ENCODE measurements at regions not wholly inside any gene's neighbourhood (a gene's known extent, or its start where the extent isn't known, plus 50 kb on each side); places are given as distances from the start of the nearest gene placed in this dataset.

DNA sequence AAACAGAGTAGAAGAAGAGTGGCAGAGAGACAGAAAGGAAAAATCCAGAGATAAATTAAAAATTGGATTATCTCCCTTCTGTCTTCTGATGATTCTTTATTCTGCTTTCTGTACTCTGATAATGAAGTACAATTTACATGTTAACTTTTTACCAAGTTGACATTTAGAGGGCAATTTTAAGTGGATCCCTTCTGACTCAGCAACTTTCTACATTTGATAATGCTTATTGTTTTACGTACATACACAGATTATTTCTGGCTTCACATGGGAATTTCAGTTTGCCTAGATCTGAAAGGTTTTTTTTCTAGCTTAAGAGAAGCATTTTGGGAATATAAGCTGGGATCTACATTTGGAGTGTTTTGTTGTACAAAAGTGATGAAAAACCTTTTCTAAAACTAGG is 491.3 kb downstream of the OTOL1 start:
- DNase-seq (ENCODE audit: insufficient read length, low spot score) (no peak), FAIRE-seq (no peak)

GRCh38 chr3:161989012-161989411 is 492.4 kb downstream of the OTOL1 start:
- FAIRE-seq (no peak), DNase-seq (ENCODE audit: insufficient read length, low spot score) (no peak)

DNA sequence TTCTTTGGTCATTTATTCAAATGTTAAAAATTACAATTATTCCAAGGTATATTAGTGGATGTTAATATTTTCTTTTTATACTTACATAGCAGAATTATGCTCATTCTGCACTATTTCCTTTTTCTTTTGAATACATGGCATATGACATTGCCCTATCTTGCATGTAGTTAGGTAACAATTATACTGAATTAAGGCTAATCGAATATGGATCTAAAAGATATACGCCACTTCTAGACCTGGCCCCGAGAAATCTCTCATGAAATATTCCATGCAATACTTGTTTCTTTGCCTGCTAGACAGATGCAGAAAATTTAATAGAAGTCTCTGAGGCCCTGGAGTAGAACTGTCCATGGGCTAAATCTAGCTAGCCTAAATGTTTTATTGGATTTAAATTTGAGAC is 493.4 kb downstream of the OTOL1 start:
- FAIRE-seq, result no peak
- no peak for DNase-seq (ENCODE audit: insufficient read length, low spot score)

DNA sequence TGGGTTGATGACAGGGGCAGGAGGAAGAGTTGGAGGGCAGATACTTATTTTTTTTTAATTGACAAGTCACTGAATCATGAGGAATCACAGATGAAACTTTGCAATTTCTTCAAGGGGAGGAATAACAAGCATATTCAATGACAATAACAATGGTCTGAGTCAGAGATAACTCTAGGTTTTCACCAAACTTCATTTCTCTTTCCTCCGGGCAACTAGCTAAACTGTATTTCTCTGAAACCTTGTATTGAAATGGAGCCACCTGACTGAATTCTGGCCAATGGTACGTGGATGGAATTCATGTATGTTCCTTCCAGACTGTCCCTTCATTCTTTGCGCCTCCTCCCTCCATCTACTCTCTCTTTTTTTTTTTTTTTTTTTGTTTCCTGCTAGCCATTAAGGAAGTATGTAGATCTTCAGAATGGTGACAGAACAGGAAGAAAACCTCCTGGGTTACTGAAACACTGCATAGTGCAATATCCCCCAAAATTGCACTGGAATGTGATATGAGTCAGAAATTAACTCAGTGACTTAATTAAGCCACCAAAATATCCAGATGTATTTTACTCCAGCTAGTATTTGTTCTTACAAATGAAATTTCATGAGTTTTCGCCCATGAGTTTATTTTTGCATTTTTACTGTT is 495.4 kb downstream of the OTOL1 start:
- no peak for DNase-seq (ENCODE audit: insufficient read length, low spot score)
- FAIRE-seq, result no peak

DNA sequence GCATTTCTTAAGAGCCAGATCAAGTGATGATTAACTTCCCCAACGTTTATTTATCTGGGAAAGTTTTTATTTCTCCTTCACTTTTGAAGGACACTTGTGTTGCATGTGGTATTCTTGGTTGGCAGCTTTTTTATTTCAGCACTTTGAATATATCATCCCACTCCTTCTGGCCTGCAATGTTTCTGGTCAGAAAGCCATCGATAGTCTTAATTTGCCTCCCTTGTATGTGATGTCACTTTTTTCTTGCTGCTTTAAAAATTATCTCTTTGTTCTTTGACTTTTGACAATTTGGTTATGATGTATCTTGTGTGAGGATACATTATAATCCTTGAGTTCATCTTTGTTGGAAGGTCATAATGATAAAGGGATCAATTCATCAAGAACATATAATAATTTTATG is 503.2 kb downstream of the OTOL1 start:
- DNase-seq (ENCODE audit: insufficient read length, low spot score) (no peak), FAIRE-seq (no peak)

DNA sequence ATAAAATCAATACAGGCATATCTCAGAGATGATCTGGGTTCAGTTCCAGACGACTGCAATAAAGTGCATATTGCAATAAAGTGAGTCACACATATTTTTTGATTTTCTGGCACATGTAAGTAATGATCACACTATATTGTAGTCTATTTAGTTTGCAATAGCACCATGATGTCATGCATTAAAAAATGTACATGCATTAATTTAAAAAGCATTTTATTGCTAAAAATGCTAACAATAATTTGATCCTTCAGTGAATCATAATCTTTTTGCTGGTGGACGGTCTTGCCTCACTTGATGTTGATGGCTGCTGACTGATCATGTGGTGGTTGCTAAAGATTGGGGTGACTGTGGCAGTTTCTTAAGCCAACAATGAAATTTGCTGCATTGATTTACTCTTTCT is 511.1 kb downstream of the OTOL1 start:
- FAIRE-seq, result no peak
- DNase-seq (ENCODE audit: insufficient read length, low spot score), result no peak

DNA sequence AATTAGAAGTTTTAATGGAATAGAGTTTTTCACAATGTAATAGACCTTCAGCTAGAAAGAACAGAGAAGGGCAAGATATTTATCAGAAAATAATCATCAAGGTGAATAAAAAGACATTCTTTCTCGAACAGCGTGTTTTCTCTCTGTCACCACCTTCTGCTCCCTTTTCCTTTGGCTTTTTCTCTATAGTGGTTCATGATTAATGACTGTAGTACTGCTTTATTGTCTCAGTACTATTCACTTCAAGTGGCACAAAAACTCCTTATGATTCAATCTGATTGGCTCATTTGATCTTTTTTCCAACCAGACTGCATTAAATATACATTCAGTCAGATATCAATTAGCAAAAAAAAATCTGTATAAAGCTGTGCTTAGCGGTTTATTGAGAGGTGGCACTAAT is 516.0 kb downstream of the OTOL1 start:
- FAIRE-seq, result no peak

DNA sequence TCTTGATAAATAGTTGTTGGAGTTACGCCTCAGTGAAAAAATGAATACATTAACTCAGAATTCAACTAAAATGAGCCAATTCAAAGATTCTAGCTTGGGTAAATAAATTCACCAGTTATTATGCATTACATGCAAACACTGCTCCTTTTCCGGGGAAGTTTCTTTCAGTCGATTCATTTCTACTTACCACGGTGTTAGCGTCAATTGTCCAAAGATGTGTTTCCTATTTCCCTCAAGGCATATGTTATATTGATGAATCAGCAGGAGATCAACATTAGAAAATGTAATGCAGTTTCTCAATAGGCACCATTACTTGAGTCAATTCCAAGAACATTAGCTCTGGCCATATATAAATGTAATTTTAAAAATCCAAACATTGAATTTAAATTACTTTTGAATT is 517.7 kb downstream of the OTOL1 start:
- no peak for FAIRE-seq
- DNase-seq (ENCODE audit: insufficient read length, low spot score), result no peak

More for the DNA sequence above, 516.0 kb downstream of the OTOL1 start:
- no peak for DNase-seq (ENCODE audit: insufficient read length, low spot score)

GRCh38 chr3:162015856-162016255 is 519.2 kb downstream of the OTOL1 start:
- no peak for FAIRE-seq

GRCh38 chr3:162019817-162020216 is 523.2 kb downstream of the OTOL1 start:
- DNase-seq (ENCODE audit: insufficient read length, low spot score) (no peak), FAIRE-seq (no peak)

More at GRCh38 chr3:162015856-162016255, 519.2 kb downstream of the OTOL1 start:
- DNase-seq (ENCODE audit: insufficient read length, low spot score), result no peak

GRCh38 chr3:162021206-162021605 is 524.6 kb downstream of the OTOL1 start:
- DNase-seq (ENCODE audit: insufficient read length, low spot score), result no peak
- FAIRE-seq, result no peak

DNA sequence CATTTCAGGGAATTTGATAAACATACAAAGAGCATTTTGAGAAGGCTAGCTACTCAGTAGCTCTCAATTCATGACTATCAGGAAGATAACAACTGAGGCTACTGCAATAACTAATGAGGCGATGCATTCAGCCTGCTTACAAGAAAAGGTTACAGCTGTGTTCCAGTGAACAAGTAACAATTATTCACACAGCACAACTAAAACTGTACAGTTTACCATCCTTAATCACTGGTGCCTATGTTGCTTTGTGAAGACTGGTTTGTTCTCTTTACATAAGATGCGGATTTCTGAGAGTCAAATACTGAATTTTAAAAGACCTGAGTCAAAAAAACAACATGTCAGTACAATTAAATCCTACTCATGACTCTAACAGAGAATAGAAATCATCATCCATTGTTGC is 526.3 kb downstream of the OTOL1 start:
- DNase-seq (ENCODE audit: insufficient read length, low spot score) (no peak), FAIRE-seq (no peak)

GRCh38 chr3:162029736-162030135 is 533.1 kb downstream of the OTOL1 start:
- DNase-seq (ENCODE audit: insufficient read length, low spot score), result no peak
- no peak for FAIRE-seq

DNA sequence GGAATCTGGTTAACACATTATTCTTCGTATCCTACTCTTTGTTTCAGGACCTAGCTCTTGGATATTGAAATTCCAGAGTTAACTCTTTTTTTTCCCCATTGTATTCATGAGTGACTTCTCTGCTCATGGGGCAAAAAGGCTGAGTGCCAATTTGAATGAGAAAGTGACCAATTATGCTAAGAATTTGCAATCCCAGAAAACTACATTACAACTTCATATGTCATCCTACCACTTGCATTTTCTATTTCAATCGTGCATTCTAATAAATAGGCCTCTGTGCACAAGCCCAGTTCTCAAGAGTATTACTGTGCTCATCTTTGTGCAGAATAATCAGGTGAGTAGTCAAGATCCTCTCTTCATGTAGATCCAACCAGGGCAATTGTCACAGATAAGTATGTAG is 537.8 kb downstream of the OTOL1 start:
- no peak for DNase-seq (ENCODE audit: insufficient read length, low spot score)
- no peak for FAIRE-seq

- FAIRE-seq, result no peak
- DNase-seq (ENCODE audit: insufficient read length, low spot score), result no peak
Observed at GRCh38 chr3:162041622-162042021, 545.0 kb downstream of the OTOL1 start.

DNA sequence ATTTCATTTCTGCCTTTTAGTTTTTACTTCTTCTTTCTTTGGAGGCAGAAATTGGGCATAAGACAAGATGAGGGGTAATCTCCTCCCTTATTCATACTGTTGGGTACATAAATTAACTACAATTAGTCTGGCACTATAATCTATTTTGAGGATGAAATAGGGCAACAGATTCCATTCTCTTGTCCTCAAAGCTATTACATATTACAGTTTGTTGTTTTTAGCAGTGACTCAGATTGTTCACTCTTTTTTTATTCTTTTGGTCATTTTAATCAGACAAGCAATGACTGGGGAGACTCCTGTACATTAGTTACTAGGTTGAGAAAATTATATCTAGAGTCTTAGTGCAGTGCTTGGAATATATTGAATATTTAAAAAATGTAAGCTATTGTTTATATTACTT is 556.0 kb downstream of the OTOL1 start:
- no peak for FAIRE-seq

DNA sequence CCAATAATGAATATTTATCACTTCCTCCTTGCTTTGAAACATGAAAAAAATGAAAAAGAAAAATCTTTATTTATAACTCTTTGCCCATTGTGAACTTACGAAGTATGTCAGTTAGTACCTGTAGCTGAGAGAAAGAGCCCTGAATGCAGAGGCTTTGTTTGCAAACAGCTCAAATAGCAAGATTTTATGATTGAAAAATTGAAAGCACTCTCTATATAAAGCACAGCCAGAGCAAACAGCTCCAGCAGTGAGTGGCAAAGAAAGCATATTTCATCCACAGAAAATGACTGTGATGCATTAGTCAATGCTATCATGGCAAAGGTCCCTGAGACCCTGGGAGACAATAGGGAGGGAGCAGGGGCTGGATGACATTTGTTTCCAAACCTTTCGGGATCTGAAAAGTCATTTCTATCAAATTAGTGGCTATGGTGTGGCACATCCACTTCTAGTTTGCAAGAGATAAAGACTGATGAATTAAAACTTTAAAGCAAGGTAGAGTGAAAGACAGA is 576.1 kb downstream of the OTOL1 start:
- no peak for FAIRE-seq
- no peak for DNase-seq (ENCODE audit: insufficient read length, low spot score)

More for the DNA sequence above, 556.0 kb downstream of the OTOL1 start:
- no peak for DNase-seq (ENCODE audit: insufficient read length, low spot score)

- FAIRE-seq, result no peak
Observed at GRCh38 chr3:162073422-162073975, 576.9 kb downstream of the OTOL1 start.

DNA sequence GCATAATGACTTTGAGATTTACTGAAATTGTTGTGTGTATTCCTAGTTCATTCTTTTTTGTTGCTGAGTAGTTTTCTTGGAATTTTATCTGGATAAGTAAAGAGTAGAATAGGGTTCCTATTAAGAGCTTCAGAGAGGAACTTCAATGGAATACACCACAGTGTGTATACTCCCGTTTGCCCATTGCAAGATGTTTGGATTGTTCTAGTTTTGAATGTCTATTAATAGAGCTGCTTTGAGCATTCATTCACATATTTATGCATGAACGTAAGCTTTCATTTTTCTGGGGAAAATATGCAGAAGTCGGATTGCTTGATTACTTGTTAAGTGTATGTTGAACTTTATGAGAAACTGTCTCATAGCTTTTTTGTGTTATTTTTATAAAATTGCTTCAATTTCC is 580.5 kb downstream of the OTOL1 start:
- no peak for FAIRE-seq

More at GRCh38 chr3:162073422-162073975, 576.9 kb downstream of the OTOL1 start:
- DNase-seq (ENCODE audit: insufficient read length, low spot score), result no peak

DNA sequence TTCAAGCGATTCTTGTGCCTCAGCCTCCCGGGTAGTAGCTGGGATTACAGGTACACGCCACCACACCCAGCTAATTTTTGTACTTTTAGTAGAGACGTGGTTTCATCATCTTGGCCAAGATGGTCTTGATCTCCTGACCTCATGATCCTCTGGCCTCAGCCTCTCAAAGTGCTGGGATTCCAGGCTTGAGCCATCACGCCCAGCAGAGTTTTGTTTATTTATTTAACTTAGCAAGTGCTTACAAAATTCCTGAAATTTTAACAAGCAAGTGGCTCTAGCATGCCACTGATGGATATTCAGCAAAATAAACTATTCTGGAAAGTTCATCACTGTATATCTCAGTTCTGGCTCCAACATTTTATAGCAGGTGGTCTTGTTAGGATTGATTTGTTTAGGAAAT is 585.9 kb downstream of the OTOL1 start:
- DNase-seq (ENCODE audit: insufficient read length, low spot score), result no peak
- no peak for FAIRE-seq

More for the DNA sequence above, 580.5 kb downstream of the OTOL1 start:
- no peak for DNase-seq (ENCODE audit: insufficient read length, low spot score)

- FAIRE-seq (no peak), DNase-seq (ENCODE audit: insufficient read length, low spot score) (no peak)
Observed at GRCh38 chr3:162087361-162087760, 590.8 kb downstream of the OTOL1 start.

DNA sequence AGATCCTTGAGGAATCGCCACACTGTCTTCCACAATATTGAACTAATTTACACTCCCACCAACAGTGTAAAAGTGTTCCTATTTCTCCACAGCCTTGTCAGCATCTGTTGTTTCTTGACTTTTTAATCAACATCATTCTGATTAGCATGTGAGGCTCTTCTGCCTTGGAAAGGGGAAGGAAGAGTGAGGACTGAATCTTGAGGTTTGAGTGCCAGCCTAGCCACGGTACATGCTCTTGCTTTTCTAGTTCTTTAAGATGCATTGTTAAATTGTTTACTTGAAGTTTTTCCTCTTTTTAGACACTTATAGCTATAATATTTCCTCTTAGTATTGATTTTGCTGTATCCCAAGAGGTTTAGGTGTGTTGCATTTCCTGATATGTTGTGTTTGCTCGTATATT is 596.1 kb downstream of the OTOL1 start:
- DNase-seq (ENCODE audit: insufficient read length, low spot score) (no peak), FAIRE-seq (no peak)

- FAIRE-seq, result no peak
- no peak for DNase-seq (ENCODE audit: insufficient read length, low spot score)
Observed at GRCh38 chr3:162094301-162094700, 597.7 kb downstream of the OTOL1 start.
